Eye (tissue), 1 donor: ENCODE measurements at regions not wholly inside any gene's neighbourhood (a gene's known extent, or its start where the extent isn't known, plus 50 kb on each side); places are given as distances from the start of the nearest gene placed in this dataset.
A peak's percentile ranks its signal among the peaks of the same experiment; 100 is the strongest.
"Not testable (repeated sequence)": the region's sequence is repeated elsewhere in the genome, so short reads cannot be mapped to it uniquely, and the experiment has no call there.

Source experiments
- DNase-seq: peaks from one replicate; pipeline ENCODE4 v3.0.0-alpha.2; 2015

GRCh38 chr13:21228738-21229137 lies 52.3 kb downstream of the MRPL57 start:
- no peak for DNase-seq

DNA sequence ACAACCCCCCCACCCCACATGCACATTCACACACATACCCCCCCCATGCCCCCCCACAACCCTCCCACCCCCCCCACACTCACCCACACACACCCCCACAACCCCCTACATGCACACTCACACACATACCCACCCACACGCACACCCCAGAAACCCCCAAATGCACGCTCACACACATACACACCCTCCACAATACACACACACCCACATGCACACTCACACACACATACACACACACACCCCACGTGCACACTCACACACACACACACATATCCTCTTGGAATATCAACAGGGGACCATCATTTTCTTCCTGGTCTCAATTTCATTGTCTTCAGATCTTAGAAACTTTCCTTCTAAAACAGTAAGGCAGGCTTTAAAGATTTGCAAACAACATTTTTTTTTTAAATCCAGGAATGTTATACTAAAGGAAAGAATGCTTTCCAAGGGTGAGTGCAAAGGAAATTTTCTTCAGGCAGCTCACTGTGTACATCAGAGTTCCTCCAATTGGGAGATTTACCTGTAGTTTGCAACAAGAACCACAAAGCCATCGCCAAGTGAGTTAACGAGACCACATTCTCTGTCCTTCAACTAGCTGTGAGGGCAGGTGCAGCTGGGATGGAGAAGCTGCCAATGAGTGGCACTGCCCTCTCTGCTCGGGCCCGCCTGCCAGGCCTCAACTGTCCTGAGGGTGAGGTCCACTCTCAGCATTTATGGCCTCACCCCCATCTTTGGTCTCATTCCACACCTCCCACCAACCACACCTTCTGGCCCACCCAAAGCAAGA lies 53.0 kb downstream of the MRPL57 start:
- DNase-seq = no peak

GRCh38 chr13:21230516-21230915 lies 54.1 kb downstream of the MRPL57 start:
- DNase-seq = no peak

GRCh38 chr13:21231426-21231940 lies 55.0 kb downstream of the MRPL57 start:
- DNase-seq = no peak

DNA sequence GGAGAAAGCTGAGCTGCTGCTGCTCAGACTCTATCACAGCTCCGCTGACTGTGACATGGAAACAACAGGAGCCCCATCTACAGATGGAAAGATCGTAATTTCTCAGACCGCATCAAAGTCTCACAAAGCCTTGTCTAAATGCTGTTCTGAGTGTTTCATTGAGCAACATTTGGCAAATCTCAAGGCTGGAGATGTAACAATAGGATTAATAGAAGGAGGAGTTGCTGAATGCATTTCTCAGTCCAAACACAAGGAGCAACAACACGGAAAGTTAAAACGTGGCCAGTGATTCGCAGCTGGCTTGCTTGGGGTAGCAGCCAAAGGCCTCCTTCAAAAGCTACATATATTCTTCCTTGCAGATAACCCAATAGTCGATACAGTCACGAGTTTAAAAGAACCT lies 55.7 kb downstream of the MRPL57 start:
- DNase-seq = no peak

DNA sequence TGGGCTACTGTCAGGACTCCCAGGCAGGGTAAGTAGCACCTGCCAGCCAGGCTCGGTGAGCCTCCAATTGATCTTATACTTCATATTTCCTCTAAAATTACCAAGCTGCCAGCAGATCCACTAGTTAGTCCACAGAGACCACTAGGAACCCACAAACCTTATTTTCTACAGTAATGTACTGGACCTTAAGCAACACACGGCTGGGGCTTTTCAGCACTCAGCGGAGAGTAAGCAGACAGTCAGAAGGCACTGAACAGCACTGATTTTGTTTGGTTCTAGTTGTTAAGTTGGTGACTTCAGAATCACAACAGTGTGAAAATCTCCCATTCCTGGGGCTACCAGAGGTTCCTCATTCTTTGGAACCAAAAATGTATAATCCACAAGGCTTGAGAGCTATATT lies 56.1 kb downstream of the MRPL57 start:
- no peak for DNase-seq

DNA sequence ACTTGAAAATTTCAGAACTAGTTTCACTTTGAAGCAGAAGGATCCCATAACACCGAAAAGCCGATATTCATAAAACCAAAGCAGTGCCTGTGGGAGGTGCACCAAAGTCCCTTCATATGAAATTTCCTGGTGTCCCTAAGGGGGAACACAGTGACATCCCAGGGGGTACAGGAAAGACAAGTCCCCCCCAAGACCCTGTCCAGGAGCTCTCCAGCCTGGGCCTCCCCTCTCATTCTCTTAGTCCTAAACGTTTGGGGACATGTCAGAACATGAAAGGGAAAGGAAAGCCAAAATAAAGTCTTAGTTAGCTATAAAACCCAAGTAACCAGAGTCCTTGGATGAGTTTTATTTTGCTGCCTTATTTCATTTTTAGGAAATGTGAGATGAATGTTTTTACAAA lies 56.6 kb downstream of the MRPL57 start:
- no peak for DNase-seq

DNA sequence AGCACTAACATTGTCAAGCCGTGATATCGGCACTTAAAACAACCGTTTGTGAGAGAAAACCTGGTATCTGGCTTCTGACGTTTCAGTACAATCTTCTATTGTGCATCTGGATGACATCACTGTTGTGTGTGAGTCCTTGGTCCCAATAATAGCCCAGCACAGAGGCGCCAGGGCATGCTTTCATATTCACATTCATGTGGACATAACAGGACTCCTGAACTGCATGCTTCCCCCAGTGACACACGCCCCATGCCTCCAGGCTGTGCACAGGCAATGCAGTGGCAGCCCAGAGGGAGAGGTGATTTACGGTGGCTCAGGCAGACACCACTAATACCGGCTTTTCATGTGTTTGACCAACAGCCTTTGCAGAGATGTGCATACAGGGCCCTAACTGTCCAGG lies 58.1 kb downstream of the MRPL57 start:
- DNase-seq = peak; percentile 45

GRCh38 chr13:21235174-21235573 lies 58.7 kb downstream of the MRPL57 start:
- DNase-seq = no peak

GRCh38 chr13:21237081-21237480 lies 60.6 kb downstream of the MRPL57 start:
- no peak for DNase-seq

- DNase-seq = no peak
Measured at GRCh38 chr13:21238267-21238666, 61.8 kb downstream of the MRPL57 start.

DNA sequence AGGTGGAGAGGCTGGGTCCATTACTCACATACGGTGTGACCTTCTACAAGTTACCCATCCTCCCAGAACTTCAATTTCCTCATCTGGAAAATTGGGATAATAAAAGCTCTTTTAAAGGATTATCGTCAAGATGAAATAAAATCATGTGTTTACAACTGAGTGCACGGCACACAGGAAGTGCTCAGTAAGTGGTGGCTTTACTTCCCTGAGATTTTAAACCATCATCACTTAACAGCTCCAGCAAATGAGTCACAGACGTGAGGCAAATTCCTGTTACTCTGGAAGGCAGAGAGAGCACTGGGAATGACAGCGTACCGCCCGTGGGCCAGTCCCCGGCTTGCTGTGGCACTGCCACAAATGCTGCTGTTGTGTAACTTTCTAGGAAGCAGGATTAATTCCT lies 64.1 kb downstream of the MRPL57 start:
- no peak for DNase-seq

DNA sequence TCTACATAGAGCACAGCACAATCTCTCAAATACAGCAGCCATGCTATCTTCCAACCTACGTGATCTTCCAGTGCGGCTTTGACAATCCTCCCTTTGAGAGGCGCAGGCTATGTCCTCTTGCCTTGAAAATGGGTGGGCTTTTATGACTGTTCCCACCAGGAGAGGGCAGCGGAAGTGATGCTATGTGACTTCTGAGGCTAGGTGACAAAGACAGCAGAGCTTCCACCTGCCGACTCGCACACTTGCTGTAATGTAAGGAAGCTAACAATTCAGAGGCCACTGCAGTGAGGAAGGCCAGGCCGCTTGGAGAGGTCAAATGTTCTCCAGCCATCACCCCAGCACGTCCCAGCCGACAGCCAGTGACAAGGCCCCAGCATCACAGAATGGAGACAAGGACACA lies 65.8 kb downstream of the MRPL57 start:
- peak; percentile 56 for DNase-seq

DNA sequence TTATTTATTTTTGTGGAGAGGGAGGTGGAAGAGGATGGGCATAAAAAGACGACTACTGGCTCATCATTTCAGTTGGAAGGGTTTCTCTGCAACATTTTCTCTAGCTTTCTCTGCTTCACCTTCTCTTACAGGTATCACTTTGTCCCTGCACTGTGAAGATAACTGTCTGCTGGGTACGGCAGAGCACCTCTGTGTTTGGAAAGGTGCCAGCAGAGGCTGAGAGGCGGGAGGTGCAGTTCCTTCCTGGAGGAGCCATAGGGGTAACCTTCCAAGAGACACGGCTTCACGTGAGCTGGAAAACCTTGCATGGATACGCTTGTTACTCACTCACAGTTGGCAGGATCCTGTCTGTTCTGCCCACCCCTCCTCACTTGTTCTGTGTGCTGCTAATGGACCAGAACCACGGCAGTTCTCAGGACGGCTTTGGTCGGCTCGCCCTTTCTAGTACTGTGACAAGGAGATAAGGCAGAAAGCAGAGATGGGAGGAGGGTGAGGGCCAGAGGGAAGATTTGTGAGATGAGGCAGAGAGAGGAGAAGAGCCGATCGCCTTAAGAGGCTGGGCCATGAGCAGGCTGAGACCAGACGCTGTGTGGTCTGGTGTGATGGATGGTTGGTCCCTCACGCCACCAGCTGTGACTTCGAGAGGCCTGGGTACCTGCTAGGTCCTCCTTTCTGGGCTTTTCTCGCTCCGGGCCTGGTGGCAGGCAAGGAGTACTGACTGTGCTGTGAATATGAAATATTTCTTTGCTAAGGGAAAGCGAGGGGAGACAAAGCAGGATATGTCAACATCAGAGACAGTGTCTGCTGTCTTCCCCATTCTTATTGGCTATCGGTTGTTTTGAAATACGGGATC lies 66.8 kb downstream of the MRPL57 start:
- DNase-seq = no peak

- DNase-seq = not testable (repeated sequence)
Measured at GRCh38 chr13:21243898-21244184, 67.4 kb downstream of the MRPL57 start.

GRCh38 chr13:21246761-21247452 lies 70.4 kb downstream of the MRPL57 start:
- DNase-seq = no peak

DNA sequence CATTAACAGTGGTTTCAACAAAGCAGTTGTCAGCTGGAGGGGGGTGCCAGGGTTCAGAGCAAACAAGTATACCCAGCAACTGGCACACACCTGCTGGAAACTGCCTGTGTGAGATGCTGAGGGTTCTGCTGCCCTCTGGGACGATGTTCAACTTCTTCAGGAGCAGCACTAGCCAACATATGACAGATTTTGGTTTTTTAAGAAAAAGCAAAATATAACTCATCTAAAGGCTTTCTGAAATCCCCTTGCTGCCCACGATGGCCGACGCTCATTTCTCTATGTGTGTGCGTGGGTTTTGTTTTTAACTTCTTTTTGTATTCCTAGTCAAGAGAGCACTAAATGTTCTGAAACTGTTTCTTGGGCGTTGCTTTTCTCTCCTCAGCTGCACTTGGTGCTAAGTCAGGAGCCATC lies 79.9 kb downstream of the MRPL57 start:
- DNase-seq = no peak

GRCh38 chr13:21256891-21257290 lies 80.4 kb downstream of the MRPL57 start:
- no peak for DNase-seq

DNA sequence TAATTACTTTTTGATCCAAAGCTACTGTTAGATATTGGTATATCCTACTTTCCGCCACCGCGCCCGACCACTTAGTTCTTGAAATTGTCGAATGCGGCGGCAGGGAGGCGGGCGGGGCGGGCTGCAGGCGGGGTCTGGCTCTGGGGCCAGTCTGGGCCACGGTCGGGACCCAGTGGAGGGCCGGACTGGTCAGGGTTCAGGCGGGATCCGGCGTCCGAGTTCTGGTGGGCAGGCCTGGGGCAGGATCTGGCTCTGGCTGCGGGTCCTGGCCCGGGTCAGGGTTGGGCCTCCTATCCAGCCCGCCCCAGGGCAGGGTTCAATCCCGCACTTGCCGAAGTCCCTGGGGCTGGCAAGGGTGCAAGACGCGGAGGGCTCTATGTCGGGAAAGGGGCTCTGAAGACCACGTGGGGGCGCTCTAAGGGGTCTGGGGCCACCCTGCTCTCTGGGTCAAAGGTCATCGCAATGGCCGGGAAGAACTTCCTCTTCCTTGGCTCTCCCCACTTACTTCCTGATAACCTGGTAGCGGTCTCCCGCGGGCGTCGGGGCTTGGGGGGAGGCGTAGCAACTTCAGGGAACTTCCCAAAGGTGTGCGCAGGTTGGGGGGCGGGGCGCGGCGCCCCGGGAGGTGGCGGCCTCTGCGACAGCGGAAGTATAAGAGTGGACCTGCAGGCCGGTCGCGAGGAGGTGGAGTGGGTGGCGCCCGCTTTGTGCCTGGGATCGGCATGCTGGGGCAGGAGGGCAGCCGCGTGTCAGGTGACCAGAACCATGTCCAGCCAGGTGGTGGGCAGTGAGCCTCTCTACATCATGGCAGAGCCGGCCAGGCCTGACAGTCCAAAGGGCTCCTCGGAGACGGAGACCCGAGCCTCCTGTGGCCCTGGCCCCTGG lies 83.4 kb downstream of the MRPL57 start:
- DNase-seq = no peak

DNA sequence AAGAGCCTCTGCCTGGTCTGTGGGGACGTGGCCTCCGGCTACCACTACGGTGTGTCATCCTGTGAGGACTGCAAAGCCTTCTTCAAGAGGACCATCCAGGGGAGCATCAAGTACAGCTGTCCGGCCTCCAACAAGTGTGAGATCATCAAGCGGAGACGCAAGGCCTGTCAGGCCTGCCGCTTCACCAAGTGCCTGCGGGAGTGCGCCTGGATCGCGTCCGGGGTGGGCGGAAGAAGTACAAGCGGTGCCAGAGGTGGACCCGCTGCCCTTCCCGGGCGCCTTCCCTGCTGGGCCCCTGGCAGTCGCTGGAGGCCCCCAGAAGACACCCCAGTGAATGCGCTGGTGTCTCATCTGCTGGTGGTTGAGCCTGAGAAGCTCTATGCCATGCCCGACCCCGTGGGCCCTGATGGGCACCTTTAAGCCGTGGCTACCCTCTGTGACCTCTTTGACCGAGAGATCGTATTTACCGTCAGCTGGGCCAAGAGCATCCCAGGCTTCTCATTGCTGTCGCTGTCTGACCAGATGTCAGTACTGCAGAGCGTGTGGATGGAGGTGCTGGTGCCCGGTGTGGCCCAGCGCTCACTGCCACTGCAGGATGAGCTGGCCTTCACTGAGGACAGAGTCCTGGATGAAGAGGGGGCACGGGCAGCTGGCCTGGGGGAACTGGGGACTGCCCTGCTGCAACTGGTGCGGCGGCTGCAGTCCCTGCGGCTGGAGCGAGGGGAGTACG lies 84.3 kb downstream of the MRPL57 start:
- not testable (repeated sequence) for DNase-seq

DNA sequence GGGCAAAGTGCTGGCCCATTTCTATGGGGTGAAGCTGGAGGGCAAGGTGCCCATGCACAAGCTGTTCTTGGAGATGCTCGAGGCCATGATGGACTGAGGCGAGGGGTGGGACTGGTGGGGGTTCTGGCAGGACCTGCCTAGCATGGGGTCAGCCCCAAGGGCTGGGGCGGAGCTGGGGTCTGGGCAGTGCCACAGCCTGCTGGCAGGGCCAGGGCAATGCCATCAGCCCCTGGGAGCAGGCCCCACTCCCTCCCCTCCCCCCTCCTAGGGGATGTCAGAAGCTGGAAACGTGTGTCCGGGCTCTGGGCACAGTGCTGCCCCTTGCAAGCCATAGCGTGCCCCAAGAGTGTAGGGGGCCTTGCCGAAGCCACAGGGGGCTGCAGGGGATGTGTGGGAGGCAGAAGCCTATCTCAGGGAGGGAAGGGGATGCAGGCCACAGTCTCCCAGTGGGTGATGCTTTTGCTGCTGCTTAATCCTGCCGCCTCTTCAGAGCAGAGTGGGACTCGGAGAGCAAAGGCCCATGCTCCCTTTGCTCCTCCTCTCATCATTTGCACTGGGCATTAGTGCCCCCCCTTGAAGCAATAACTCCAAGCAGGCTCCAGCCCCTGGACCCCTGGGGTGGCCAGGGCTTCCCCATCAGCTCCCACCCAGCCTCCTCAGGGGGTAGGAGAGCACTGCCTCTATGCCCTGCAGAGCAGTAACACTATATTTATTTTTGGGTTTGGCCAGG lies 85.2 kb downstream of the MRPL57 start:
- DNase-seq = not testable (repeated sequence)
